ENCODE measurements at regions not wholly inside any gene's neighbourhood (a gene's known extent, or its start where the extent isn't known, plus 50 kb on each side); places are given as distances from the start of the nearest gene placed in this dataset.

DNA sequence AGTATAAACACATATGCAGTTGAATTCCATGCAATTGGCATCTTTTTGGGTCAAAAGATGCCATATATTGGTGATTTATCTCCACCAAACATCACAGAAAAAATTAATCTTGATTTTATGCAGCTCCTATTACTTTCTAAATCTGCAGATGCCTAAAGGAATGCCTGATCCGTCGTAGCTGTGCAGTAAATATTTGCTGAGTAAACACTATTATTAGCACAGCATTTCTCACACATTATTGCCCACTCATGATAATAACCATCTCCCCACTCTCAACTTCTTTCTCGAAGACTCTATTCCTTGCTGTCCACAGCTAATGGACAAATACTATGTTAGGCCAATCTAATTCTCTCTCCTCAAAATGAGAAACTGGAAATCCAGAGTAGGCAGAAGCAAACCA is 625.2 kb downstream of the ZIC1 start:
- Histone ChIP-seq H3K4ac (ENCODE audit: low read depth, low read length) (no peak overlapping the region), H3K4me3 (ENCODE audit: insufficient read depth, low read depth, low read length) (no peak overlapping the region), H4K8ac (ENCODE audit: low read depth in 2 of 2, low read length in 2 of 2) (no peak overlapping the region), H4K91ac (ENCODE audit: insufficient read depth, low read depth, low read length) (no peak overlapping the region), H4K20me1 (ENCODE audit: insufficient read depth, low read length) (no peaks in the 10 kb centered on the region), H3K9ac (ENCODE audit: low read depth, low read length) (no peak overlapping the region), H3K56ac (ENCODE audit: extremely low read depth, insufficient read depth, low read length) (no peak overlapping the region), H3K9me1 (ENCODE audit: insufficient read depth, low read length) (no peaks in the 10 kb centered on the region), H3K4me2 (ENCODE audit: low read depth, low read length) (no peak overlapping the region), H3K27me3 (ENCODE audit: control insufficient read depth, insufficient read depth, low read length) (no peaks in the 10 kb centered on the region), H3K14ac (replicated peaks; ENCODE audit: low read depth, low read length) (no peak overlapping the region), H3K36me3 (ENCODE audit: control insufficient read depth, insufficient read depth, low read length) (no peaks in the 10 kb centered on the region), H2BK5ac (ENCODE audit: low read depth, low read length, poor library complexity, severe bottlenecking) (no peak overlapping the region), H2AFZ (replicated peaks; ENCODE audit: low read length, poor library complexity) (no peak overlapping the region), H3K4me1 (ENCODE audit: control insufficient read depth, insufficient read depth, low read length) (no peaks in the 10 kb centered on the region), H2BK120ac (ENCODE audit: low read depth, low read length) (no peak overlapping the region), H3K18ac (ENCODE audit: low read depth, low read length) (no peak overlapping the region), H3K79me1 (ENCODE audit: low read depth in 1 of 2, low read length in 2 of 2) (no peaks in the 10 kb centered on the region), H2AK9ac (replicated peaks; ENCODE audit: low read depth, low read length, poor library complexity) (no peak overlapping the region), H2AK5ac (ENCODE audit: low read depth, low read length) (no peak overlapping the region), H3K27ac (ENCODE audit: insufficient read depth, low read length) (no peak overlapping the region), H4K5ac (ENCODE audit: low read depth, low read length) (no peak overlapping the region), H3K9me3 (ENCODE audit: control insufficient read depth, insufficient read depth, low read length) (no peaks in the 10 kb centered on the region), H2BK15ac (ENCODE audit: low read depth, low read length) (no peak overlapping the region), H2BK20ac (ENCODE audit: low read depth, low read length) (no peak overlapping the region), H3K23ac (ENCODE audit: low read depth, low read length) (no peak overlapping the region)
- TF ChIP-seq CHD1 (IDR thresholded peaks at IDR 0.05; ENCODE audit: low read depth, low read length) = no peak
- peak; percentile 88 for TF ChIP-seq MAFK (IDR thresholded peaks at IDR 0.05; ENCODE audit: low read depth, low read length)
- TF ChIP-seq POLR2A (IDR thresholded peaks at IDR 0.05; ENCODE audit: low read depth, low read length) = no peak
- no peak for TF ChIP-seq NFE2L2 (IDR thresholded peaks at IDR 0.05; ENCODE audit: low read depth, low read length)
- DNase-seq (no peak), ATAC-seq (ENCODE audit: low read depth) (no peak)
- in situ Hi-C loops (cut with MboI; ENCODE audit: low sequenced_read_pairs) (no loop called here), dilution Hi-C loops (cut with HindIII; ENCODE audit: low sequenced_read_pairs, unreplicated experiment) (no loop called here), intact Hi-C loops (cut with micrococcal nuclease) (no loop called here)
- WGBS, 2 experiments (ENCODE audit: extremely low coverage in 2 of 2, insufficient read length in 1 of 2) = no CpG with 5 or more reads among the region's 3 CpGs
- no TSS peak for BruUV-seq (replicated peaks)
- ChIA-PET POLR2A (ENCODE audit: unreplicated experiment) (no interaction called here), CTCF (no interaction called here)

All from IMR-90 (cell line).